ENCODE measurements at regions not wholly inside any gene's neighbourhood (a gene's known extent, or its start where the extent isn't known, plus 50 kb on each side); places are given as distances from the start of the nearest gene placed in this dataset.

DNA sequence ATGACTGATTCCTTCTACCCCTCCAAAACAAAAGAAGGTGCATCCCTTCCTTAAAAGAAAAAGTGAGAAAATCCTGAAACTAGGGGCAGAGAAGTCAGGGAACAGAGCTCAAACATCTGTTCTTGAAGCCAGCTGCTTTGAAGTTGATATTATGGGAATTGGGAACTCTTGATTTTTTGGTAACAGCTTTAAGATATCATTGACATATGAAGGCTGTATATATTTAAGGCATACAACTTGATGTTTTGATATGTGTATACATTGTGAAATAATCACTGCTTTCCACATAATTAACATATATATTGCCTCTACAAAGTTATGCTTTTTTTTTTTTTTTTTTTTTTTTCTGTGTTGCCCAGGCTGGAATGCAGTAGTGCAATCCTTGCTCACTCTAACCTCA, 117.1 kb downstream of the AKAP11 start:
- H3K9ac ChIP-seq (ENCODE audit: low read length), result no peak overlapping the region
- no peaks in the 10 kb centered on the region for H3K27me3 ChIP-seq (ENCODE audit: control insufficient read depth, insufficient read depth, low read length)
- no peak overlapping the region for H3K4me3 ChIP-seq (ENCODE audit: low read depth, low read length)
- H3K36me3 ChIP-seq (ENCODE audit: control insufficient read depth, insufficient read depth, low read length), result no peaks in the 10 kb centered on the region
- no peaks in the 10 kb centered on the region for H3K4me1 ChIP-seq (ENCODE audit: control insufficient read depth, insufficient read depth, low read length)
- H3K27ac ChIP-seq (ENCODE audit: low read depth, low read length), result no peak overlapping the region
- H3K9me3 ChIP-seq (ENCODE audit: control insufficient read depth, insufficient read depth, low read depth, low read length), result 0 out of 2 replicates have a peak, but pooled peaks cover 3% of the 10 kb centered on the region

DNA sequence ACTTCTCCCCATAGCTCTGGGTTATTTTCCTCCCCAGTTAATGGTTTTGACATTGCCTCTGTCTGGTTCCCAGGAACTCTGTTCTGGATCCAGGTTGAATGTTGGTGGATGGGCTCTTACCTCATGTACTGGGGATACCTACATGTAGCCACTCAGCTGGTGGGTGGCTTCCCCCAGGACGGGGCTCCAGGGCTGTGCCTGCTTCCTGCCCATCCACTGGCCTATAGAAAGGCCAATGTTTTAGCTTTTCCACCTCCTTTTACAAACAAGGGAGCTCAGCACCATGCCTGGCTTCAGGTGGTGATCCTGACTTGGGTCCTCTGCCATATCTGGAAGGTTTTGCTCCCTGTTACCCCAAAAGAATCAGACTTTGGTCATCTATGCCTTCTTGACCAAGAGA, 120.2 kb downstream of the AKAP11 start:
- H3K27me3 ChIP-seq (ENCODE audit: control insufficient read depth, insufficient read depth, low read length), result no peaks in the 10 kb centered on the region
- H3K36me3 ChIP-seq (ENCODE audit: control insufficient read depth, insufficient read depth, low read length), result no peaks in the 10 kb centered on the region
- H3K27ac ChIP-seq (ENCODE audit: low read depth, low read length), result no peak overlapping the region
- no peaks in the 10 kb centered on the region for H3K9me3 ChIP-seq (ENCODE audit: control insufficient read depth, insufficient read depth, low read depth, low read length)
- H3K4me3 ChIP-seq (ENCODE audit: low read depth, low read length), result no peak overlapping the region
- no peak overlapping the region for H3K9ac ChIP-seq (ENCODE audit: low read length)
- no peaks in the 10 kb centered on the region for H3K4me1 ChIP-seq (ENCODE audit: control insufficient read depth, insufficient read depth, low read length)

DNA sequence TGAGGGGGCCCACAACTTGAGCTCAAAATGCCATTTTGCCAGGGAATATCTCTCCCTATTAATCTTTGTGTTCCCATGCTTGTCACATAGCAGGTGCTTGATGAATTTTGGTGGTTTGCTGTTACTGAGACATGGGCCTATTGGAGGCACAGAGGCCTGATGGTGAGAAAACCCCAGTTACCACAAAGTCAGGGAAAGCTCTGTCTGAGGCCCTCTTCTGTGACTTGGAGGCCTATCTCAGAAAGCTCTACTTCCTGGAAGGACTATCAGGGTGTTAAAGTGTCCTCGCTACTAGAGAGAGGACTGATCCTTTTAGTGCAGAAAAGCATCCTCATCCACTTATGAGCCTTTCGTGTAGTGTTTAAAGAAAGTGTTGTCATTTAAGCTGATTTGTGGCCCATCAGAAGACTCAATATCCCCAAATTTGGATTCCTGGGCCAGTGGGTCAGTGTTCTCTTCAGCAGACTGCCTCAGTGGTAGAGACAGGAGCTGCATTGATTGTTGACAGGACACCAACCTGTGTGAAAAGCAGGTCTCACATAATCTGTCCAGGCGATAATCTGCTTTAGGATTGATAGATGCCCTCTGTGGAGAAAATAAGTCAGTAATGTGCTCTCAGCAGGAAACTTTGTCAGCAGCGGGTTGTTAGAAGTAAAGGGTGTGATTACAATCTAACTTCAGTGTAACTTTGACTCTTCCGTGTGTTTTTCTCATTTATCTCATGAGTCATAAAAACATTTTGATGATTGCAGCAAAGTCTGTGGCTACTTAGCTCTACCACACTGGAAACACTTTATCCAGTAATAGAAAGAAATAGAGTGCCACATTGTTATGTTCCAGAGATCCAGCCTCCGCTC, 121.0 kb downstream of the AKAP11 start:
- Histone ChIP-seq H3K36me3 (ENCODE audit: control insufficient read depth, insufficient read depth, low read length) (no peaks in the 10 kb centered on the region), H3K9ac (ENCODE audit: low read length) (no peak overlapping the region), H3K4me3 (ENCODE audit: low read depth, low read length) (no peak overlapping the region), H3K27me3 (ENCODE audit: control insufficient read depth, insufficient read depth, low read length) (no peaks in the 10 kb centered on the region), H3K4me1 (ENCODE audit: control insufficient read depth, insufficient read depth, low read length) (peaks cover under 1% of the 10 kb centered on the region; the same call in 1 of the 2 replicates), H3K9me3 (ENCODE audit: control insufficient read depth, insufficient read depth, low read depth, low read length) (no peaks in the 10 kb centered on the region), H3K27ac (ENCODE audit: low read depth, low read length) (no peak overlapping the region)

DNA sequence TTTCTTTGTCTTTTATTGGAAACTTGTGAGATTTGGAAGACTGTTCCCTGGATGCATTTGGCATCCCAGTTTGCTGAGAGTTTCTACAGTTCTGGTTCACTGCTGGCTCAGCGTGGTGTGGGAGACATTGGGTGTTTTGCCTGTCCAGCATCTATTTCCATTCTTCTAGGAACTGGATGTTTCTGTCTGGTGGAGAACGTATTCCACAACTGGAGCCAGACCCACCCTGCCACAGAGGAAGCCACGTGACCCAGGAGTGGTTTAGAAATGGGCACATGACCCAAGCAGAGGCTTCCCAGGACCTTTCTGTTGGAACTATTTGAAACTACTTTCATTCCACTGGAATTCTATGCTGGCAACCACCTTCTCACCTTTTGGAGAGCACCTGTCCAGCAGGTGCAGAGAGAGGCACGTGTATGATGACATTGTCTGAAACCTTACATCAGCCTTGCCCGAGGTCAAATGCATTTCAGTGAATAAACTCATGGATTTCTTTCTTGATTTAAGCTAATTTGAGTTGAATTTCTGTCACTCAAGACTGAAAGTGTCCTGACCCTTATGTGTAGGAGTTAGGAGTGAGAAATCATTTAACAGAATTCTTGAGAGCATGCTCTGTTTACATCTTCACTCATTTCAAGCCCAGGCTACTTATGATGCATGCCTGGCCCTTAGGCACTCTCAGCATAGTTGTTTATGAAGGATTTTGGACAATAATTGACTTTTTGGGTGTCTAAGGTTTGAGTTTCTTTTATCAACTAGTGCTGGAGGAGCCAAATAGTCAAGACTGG, 121.8 kb downstream of the AKAP11 start:
- no peaks in the 10 kb centered on the region for H3K9me3 ChIP-seq (ENCODE audit: control insufficient read depth, insufficient read depth, low read depth, low read length)
- no peaks in the 10 kb centered on the region for H3K36me3 ChIP-seq (ENCODE audit: control insufficient read depth, insufficient read depth, low read length)
- H3K9ac ChIP-seq (ENCODE audit: low read length), result no peak overlapping the region
- peaks cover 8% of the 10 kb centered on the region; the same call in 1 of the 2 replicates for H3K4me1 ChIP-seq (ENCODE audit: control insufficient read depth, insufficient read depth, low read length)
- no peak overlapping the region for H3K27ac ChIP-seq (ENCODE audit: low read depth, low read length)
- H3K4me3 ChIP-seq (ENCODE audit: low read depth, low read length), result no peak overlapping the region
- H3K27me3 ChIP-seq (ENCODE audit: control insufficient read depth, insufficient read depth, low read length), result no peaks in the 10 kb centered on the region

DNA sequence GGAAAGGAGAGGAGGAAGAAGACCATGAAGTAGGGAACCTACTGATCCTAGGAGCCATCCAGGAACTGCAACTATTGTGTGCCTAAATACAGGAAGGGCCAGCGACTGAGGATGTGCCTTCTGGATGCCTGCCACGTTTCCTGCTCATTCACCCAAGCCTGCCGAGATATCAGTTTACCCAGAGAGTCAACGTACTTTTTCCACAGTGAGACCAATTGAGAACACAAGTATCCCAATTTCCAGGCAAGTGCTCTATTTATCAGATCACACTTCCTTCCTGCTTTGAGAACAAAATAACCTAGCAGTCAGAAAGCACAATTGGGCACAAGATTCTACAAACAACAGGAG, 122.4 kb downstream of the AKAP11 start:
- Histone ChIP-seq H3K9me3 (ENCODE audit: control insufficient read depth, insufficient read depth, low read depth, low read length) (no peaks in the 10 kb centered on the region), H3K9ac (ENCODE audit: low read length) (no peak overlapping the region), H3K36me3 (ENCODE audit: control insufficient read depth, insufficient read depth, low read length) (no peaks in the 10 kb centered on the region), H3K27me3 (ENCODE audit: control insufficient read depth, insufficient read depth, low read length) (no peaks in the 10 kb centered on the region), H3K4me1 (ENCODE audit: control insufficient read depth, insufficient read depth, low read length) (peaks cover 8% of the 10 kb centered on the region; the same call in 1 of the 2 replicates), H3K27ac (ENCODE audit: low read depth, low read length) (no peak overlapping the region), H3K4me3 (ENCODE audit: low read depth, low read length) (no peak overlapping the region)

DNA sequence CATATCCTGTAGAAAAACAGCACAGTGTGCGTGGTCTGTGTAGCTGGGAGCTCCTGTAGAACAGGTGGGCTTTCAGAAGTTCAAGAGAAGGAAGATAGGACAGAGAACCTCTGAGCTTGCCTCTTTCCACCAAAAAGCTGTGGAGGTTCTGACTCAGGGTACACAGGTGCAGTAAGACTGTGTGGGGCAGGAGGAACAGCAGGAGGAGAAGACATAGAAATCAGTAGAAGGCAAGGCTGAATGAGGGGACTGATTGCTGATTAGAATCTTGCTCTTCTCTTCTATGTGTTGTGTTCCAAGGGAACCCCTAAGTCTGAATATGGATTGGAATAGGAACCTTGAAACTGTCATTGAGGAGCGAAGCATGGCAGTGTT, 122.7 kb downstream of the AKAP11 start:
- Histone ChIP-seq H3K4me1 (ENCODE audit: control insufficient read depth, insufficient read depth, low read length) (peaks cover 8% of the 10 kb centered on the region; the same call in 1 of the 2 replicates), H3K9ac (ENCODE audit: low read length) (no peak overlapping the region), H3K9me3 (ENCODE audit: control insufficient read depth, insufficient read depth, low read depth, low read length) (no peaks in the 10 kb centered on the region), H3K4me3 (ENCODE audit: low read depth, low read length) (no peak overlapping the region), H3K36me3 (ENCODE audit: control insufficient read depth, insufficient read depth, low read length) (no peaks in the 10 kb centered on the region), H3K27me3 (ENCODE audit: control insufficient read depth, insufficient read depth, low read length) (no peaks in the 10 kb centered on the region), H3K27ac (ENCODE audit: low read depth, low read length) (no peak overlapping the region)

DNA sequence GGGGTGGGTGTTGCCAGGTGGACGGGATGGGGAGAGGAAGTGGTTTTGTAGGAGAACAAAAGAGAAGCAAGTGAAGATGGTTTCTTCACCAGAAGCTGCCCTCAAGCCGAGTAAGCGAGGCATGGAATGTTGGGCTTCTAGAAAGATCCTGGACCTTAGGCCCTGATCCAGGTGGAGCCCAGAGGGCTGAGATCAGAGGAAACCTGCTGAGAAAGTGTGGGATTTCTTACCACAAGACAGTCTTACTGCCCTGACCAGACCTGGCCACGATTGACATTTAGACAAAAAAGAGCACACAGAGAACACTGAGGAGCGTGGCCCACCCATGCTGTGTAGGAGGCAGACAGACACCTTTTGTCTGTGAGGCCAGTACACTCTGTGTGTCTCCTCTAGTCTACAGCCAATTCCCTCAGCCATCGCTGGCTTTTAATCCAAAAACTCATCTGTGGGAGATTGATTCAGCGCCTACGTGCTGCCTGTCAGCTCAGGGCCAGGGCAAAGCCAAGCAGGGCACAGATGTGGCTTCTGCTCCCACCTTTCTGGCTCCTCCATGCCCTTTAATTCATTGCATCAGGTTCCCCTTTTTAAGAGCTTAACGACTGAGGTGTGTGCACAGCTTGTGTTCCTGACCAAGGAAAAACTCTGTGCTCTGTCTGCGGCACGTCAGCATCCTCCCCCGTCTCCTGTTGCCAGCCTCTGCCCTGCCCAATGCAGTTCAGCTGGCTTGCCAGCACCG, 123.3 kb downstream of the AKAP11 start:
- H3K27me3 ChIP-seq (ENCODE audit: control insufficient read depth, insufficient read depth, low read length), result no peaks in the 10 kb centered on the region
- H3K4me3 ChIP-seq (ENCODE audit: low read depth, low read length), result no peak overlapping the region
- H3K4me1 ChIP-seq (ENCODE audit: control insufficient read depth, insufficient read depth, low read length), result peaks cover 8% of the 10 kb centered on the region; the same call in 1 of the 2 replicates
- no peak overlapping the region for H3K9ac ChIP-seq (ENCODE audit: low read length)
- H3K36me3 ChIP-seq (ENCODE audit: control insufficient read depth, insufficient read depth, low read length), result no peaks in the 10 kb centered on the region
- H3K27ac ChIP-seq (ENCODE audit: low read depth, low read length), result no peak overlapping the region
- H3K9me3 ChIP-seq (ENCODE audit: control insufficient read depth, insufficient read depth, low read depth, low read length), result no peaks in the 10 kb centered on the region

DNA sequence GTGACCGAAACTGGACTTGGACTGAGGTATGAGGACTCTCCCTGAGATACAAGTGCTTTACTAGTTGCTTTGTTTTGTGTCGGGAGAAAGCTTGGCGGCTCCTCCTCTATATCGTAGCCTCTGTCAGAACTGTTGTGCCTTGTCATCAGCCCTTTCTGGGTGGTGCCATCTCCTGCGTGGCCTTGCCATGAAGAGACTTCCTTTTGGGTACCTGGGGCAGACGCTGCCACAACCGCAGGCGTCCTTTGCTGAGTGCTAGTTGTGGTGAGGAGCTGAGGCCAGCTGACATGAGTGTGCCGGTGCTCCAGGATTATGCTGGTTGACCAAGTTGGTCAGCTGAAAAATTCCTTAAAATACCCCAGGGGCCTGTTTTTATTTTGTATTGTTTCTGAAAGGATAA, 124.5 kb downstream of the AKAP11 start:
- no peak overlapping the region for H3K27ac ChIP-seq (ENCODE audit: low read depth, low read length)

DNA sequence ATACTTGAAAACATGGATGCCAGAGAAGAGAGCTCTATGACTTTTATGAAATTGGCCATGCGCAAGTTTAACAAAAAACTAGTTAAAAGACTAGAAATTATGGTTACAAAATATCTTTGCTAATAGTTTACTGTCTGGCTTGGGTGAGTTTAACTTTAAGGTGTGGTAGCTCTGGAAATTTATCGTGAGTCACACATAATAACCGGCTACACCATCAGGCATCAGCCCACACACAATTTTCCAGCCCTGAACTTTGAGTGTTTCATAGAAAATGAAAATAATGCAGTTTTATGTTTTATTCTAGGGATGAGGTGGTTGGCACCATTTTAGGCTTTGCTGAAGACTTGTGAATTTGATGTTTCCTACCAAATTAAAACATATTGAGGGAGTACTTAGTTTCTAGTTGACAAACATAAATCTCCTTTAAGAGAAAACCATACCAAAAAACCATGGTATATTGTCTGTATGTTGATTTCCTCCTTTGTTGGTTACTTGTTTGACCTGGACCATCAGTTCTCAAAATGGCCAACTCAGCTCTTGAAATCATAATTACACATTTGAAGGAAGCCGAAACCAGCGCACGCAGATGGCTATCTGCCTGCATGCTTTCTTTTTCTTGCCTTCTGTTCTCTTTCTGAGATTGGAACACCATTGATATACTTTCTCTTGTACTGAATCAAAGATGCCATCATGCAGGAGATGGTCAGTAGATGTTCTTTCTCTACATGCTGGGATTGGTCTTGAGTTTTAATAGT, 125.1 kb downstream of the AKAP11 start:
- H3K27ac ChIP-seq (ENCODE audit: low read depth, low read length), result no peak overlapping the region
- H3K36me3 ChIP-seq (ENCODE audit: control insufficient read depth, insufficient read depth, low read length), result no peaks in the 10 kb centered on the region
- no peak overlapping the region for H3K9ac ChIP-seq (ENCODE audit: low read length)

More for the DNA sequence above, 124.5 kb downstream of the AKAP11 start:
- Histone ChIP-seq H3K36me3 (ENCODE audit: control insufficient read depth, insufficient read depth, low read length) (no peaks in the 10 kb centered on the region), H3K4me3 (ENCODE audit: low read depth, low read length) (no peak overlapping the region), H3K9ac (ENCODE audit: low read length) (no peak overlapping the region), H3K4me1 (ENCODE audit: control insufficient read depth, insufficient read depth, low read length) (peaks cover 8% of the 10 kb centered on the region; the same call in 1 of the 2 replicates), H3K9me3 (ENCODE audit: control insufficient read depth, insufficient read depth, low read depth, low read length) (no peaks in the 10 kb centered on the region), H3K27me3 (ENCODE audit: control insufficient read depth, insufficient read depth, low read length) (no peaks in the 10 kb centered on the region)

DNA sequence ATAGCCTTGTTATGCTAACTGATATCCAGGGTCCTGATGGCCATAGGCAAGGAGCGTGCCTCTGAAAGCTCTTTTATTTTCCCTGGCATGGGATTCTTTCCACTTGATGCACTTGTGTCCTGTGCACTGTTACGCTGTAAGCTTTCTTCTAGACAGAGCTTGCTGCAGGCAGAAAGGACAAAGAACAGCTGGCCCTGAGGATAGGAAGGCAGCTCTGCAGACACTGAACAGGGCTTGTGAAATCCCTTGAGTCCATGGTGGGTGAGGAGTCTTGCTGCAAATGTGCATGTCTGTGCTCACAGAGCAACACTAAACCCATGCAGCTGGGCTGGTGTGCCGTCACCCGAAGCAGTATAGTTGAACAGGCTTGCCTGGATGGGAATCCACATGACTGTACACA, 126.6 kb downstream of the AKAP11 start:
- no peak overlapping the region for H3K9ac ChIP-seq (ENCODE audit: low read length)
- peaks cover 8% of the 10 kb centered on the region; the same call in 1 of the 2 replicates for H3K4me1 ChIP-seq (ENCODE audit: control insufficient read depth, insufficient read depth, low read length)
- H3K27me3 ChIP-seq (ENCODE audit: control insufficient read depth, insufficient read depth, low read length), result no peaks in the 10 kb centered on the region
- H3K27ac ChIP-seq (ENCODE audit: low read depth, low read length), result no peak overlapping the region
- no peaks in the 10 kb centered on the region for H3K9me3 ChIP-seq (ENCODE audit: control insufficient read depth, insufficient read depth, low read depth, low read length)
- H3K36me3 ChIP-seq (ENCODE audit: control insufficient read depth, insufficient read depth, low read length), result no peaks in the 10 kb centered on the region
- no peak overlapping the region for H3K4me3 ChIP-seq (ENCODE audit: low read depth, low read length)

More for the DNA sequence above, 125.1 kb downstream of the AKAP11 start:
- Histone ChIP-seq H3K9me3 (ENCODE audit: control insufficient read depth, insufficient read depth, low read depth, low read length) (no peaks in the 10 kb centered on the region), H3K4me3 (ENCODE audit: low read depth, low read length) (no peak overlapping the region), H3K4me1 (ENCODE audit: control insufficient read depth, insufficient read depth, low read length) (peaks cover 8% of the 10 kb centered on the region; the same call in 1 of the 2 replicates), H3K27me3 (ENCODE audit: control insufficient read depth, insufficient read depth, low read length) (no peaks in the 10 kb centered on the region)
